HG03108 (cell line): ENCODE measurements at regions not wholly inside any gene's neighbourhood (a gene's known extent, or its start where the extent isn't known, plus 50 kb on each side); places are given as distances from the start of the nearest gene placed in this dataset.

Source experiments
- ATAC-seq: cut with Tn5 transposase; IDR thresholded peaks from one replicate; pipeline ENCODE4 v1.9.1; 2021; ENCODE audit warnings: moderate library complexity; ENCODE audit not compliant: unreplicated experiment

DNA sequence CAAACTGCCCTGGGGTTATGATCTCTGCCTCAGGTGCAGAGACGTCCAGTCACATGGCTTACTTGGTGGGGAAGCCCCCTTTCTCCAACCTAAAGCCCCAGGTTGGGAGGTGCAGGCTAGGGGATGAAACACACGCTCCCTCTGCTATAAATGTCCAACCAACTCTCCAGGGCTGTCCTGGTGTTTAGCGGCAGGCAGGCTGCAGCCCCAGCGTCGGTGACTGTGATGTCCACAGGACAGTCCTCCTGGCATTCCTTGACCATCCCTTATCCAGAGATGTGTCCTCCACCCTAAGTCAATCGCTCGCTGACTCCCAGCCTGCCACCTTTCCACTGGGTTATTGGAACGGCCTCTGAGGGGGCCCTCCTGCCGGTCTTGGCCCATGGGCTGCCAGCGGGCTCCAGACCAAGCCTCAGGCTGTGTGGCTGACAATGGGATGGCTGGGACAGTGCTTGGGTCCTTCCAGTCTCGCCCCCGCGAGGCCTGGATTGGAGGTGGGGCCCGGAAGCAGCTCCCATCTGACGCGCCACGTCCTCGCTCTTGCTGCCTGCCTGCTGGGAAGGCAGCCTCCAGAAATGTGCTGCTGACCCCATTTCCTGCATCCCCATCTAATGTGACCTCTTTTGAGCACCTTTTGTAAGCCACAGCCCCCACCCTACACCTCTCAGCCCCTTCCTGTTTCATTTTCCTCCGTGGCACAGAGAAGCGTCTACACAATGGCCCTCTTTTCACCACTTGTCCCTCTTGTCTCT, 60.8 kb upstream of the ADRA2C start:
- no peak for ATAC-seq

DNA sequence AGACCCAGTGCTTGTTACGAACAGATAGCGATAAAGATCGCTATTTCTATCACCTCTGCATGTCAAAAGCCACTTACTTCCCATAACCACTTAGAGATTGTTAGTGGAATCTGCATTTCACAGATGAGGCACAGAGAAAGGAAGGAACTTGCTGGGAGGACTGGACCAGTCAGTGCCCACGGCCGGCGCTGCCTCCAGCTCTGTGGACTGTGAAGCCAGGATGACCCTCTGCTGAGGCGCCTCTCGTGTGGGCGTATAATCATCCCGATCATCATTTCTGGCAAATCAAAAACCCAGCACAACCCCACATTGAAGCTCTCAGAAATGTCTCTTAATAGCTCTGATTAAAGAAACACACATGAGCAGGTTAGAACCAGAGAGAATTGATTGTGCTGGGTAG, 61.5 kb upstream of the ADRA2C start:
- no peak for ATAC-seq

DNA sequence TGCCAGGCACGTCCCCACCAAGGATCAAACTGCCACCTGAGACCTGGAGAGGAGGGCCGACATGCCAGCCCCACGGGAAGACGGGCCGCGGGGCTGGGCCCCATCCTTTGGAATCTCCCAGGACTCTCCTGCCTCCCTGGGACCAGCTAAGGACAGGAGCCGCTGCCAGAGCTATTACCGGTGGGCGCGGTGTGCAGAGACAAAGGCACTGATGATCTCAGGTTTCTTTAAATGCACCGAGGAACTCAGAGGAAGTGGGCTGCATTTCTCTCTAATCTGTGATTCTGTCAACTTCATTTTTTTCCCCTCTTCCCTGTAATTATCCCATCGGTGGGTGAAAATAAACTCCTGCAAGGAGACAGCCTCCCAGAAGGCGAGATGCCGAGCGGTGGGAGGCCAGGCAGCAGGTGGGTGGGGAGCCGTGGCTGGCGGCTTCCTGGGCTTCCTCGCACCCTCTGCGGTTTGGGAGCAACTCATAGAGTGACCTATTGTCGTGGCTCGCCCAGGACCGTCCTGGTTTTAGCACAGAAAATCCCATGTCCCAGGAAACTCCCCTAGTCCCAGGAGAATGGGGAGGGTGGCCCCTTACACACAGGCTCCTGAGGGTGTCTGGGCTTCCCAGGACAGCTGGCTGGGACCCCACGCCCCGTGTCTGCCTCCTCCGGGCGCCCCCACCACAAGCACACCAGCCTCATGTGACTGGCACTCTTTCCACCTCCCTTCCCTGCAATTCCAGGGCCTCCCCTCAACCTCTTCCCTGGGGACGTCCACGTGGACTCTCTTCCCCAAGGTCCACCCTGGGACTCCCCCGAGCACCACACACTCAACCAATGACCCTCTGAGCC, 62.3 kb upstream of the ADRA2C start:
- no peak for ATAC-seq

DNA sequence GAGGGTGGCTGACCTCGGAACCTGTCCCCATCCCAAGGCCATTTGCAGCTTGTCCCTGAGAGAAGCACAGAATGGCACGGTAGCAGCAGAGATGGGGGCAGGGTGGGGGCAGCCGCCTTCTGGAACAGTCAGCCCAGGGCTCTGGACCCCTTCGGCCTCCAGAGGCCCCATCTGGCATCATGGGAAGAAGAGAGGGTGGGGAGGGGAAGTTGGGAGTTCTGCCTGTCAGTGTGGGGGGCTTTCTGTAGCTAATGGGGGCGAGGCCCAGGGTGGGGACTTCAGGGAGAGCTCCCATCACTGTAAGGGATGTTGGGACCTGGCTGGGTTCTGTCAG, 62.9 kb upstream of the ADRA2C start:
- no peak for ATAC-seq

DNA sequence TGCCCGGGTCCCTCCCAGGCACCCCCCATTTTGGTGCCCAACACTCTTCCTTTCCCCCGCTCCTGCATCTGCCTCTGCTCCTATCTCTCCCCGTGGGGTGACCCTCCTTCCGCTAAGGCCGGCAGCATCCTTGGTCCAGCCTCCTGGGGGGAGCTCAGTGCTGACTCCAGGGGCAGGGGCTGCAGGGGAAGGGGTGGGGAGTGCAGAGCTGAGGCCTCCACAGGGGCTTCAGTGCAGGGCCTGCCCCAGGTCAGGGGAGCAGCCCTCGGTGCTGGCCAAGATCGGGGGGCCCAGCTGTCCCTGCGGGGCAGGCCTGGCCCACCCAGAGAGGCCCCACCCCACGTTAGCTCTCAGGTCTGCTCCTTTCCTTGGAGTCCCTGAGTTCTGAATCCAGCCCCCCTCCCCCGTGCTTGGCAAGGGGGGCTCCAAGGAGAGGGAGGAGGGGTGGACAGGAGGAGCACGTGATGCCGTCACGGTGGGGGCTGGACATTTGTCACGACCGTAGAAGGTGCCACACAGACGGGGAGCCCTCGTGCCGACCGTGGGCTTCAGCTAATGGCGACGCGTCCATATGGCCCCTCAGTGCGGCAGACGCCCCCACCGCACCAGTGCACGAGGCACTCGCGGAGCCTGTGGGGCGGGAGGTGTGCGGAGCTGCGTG, 63.5 kb upstream of the ADRA2C start:
- ATAC-seq: no peak

DNA sequence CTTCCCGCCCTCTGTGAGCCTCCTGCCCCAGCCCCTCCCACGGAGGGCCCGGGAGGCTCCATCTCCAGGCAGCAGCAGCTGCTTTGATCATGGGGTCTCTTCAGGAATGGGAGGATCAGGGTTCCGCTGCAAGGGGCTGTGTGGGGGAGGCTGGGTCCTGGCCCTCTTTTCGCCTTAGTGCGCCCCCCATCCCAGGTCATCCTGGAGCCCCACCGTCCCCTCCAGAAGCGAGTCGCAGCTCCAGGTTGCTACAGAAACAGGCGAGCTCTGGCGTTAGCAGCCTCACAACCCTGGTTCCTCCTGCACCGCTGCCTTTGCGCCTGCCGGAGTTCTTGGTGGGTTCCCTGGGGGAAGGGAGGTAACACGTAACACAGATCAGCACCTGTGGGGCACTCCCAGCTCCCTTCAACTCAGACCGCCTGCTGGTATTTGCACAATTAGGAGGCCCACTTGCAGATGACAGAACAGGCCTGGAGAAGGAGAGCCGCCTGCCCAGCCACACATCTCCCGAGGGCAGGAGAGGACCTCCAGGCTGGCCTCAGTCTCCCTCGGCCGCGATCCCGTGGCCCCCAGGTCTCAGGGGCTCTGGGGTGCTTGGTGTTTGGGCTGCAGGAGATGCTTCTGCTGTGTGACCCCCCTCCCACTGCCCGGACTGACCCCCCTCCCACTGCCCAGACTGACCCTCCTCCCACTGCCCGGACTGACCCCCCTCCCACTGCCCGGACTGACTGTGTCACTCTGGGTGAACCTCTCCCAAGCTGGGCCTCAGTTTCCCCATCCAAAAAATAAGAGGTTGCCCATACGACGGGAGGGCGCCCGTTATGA, 64.2 kb upstream of the ADRA2C start:
- ATAC-seq: no peak

DNA sequence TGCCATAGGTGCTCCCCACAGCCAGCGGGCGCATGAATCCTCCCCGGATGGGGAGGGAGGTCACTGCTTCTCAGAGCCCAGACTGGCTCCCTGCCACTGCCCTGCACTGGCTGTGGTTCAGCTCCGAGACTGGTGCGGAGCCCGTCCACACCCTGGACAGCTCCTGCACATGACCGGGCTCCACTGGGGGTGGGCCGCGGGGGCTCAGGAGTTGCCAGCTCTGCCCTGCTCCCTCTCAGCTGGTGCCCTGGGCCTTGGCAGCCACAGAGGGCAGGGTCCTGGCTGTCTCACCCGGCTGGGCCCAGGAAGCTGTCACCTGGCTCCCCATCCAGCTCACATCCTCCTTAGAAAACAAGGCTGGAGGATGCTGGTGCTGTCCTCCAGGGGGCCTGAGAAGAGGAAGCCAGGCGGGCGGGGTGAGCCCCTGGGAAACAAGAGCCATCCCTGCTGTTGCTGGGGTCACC, 64.9 kb upstream of the ADRA2C start:
- ATAC-seq: no peak

DNA sequence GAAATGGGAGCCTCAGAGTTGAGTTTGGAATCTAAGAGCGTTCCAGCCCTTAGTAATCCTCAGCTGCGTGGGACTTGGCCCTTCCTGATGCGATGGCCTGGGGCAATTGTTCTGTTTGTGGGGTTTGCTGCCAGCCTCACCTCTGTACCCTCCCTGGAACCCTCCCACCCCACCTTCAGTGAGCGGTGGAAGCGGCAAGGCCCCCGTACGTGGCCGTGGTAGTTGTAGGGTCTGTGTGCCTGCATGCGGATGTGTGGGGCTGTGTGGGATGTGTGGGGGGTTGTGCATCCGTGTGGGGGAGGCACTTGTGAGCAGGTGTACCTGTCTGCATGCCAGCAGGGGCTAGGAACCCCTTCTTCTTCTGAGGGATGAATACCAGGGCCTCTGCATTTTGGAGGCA, 65.4 kb upstream of the ADRA2C start:
- ATAC-seq: no peak

DNA sequence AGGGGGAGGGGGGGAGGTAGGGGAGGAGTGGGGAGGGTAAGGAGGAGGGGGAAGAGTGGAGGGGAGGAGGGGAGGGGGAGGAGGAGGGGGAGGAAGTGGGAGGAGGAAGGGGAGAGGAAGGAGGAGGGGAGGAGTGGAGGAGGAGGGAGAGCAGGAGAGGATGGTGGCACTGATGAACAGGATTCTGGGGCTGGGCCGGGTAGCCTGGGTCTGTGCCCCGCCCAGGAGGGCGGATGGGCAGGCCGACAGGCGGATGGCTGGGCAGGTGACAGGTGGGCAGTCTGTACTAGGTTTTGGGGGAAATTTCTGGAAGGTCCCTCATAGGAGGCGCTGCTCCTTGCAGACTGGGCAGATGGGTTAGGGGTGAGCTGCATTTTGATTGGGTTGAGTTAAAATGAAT, 66.0 kb upstream of the ADRA2C start:
- ATAC-seq: no peak

DNA sequence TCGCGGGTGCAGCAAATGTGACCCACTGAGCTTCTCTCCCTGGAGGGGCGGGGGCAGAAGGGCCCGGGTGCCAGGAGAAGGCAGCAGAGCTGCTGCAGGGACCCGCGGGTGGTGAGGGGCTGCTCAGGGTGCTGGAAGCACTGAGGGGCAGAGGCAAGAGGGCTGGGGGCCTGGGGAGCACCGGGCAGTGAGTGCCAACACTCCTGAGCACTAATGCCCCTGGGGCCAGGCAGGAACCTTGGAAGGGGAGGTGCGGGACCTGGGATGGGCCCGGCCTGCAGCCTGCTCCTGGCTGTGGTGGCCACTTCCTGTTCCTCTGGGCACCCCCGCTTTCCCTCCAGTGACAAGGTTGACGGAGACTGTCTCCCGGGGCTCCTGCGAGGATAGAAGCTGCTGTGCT, 66.5 kb upstream of the ADRA2C start:
- no peak for ATAC-seq

DNA sequence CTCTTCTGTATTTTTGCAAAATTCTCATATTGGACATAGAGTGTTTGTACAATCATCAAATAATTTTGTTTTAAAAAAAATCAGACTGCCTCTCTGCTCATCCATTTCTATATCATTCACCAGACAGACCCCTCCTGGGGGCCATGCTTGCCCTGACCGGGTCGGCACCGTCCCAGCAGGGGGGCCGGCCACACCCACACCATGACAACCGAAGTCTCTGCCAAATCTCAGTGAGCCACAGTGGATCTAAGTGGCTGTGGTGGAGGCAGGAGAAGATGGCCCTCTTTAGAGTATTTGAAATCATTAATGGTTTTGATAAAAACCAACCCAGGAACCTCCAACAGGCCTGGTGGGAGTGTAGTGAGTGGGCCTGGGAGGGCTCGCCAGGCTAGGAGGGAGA, 66.9 kb upstream of the ADRA2C start:
- no peak for ATAC-seq

DNA sequence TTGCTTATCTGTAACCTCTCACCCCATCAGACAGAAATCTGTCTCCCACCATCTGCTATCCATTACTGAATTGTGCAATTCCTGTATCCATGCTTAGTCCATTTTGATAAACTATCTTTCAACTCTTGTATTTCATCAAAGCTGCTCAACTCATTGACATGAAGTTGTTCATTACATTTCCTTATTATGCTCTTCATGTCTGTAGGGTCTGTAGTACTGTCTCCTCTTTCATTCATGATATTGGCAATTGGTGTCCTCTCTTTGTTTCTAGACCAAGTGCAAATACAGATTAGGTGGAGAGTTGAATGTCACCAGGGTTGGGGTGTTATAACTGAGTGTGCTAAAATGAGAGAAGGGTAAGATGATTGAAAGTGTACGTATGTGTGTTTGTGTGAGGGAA, 69.2 kb upstream of the ADRA2C start:
- no peak for ATAC-seq

DNA sequence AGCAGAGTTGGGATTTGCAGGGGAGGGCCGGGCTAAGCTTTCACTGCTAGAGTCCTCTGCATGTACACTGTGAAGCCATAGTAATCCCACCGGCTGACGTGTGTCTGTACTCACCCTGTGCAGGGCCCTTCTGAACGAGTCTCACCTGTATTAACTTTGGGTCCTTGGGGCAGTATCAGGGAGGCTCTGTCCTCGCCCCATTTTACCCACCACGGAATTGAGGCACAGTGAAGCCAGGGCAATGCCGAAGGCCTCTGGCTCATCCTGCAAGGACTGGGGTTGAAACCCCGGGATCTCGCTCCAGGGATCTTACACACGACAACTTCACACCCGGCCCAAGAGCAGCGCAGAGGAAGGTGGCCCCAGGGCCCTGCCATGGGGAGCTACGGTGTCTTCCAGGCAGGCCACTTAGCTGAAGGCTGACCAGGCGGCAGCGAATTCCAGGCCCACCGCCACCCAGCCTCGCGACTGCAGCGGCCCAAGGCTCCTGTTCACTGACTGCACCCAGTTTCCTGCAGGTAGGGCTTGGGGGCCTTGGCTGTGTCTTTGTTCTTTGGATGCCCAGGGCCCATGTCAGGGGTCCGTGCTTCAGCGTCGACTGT, 75.5 kb upstream of the ADRA2C start:
- ATAC-seq: no peak

DNA sequence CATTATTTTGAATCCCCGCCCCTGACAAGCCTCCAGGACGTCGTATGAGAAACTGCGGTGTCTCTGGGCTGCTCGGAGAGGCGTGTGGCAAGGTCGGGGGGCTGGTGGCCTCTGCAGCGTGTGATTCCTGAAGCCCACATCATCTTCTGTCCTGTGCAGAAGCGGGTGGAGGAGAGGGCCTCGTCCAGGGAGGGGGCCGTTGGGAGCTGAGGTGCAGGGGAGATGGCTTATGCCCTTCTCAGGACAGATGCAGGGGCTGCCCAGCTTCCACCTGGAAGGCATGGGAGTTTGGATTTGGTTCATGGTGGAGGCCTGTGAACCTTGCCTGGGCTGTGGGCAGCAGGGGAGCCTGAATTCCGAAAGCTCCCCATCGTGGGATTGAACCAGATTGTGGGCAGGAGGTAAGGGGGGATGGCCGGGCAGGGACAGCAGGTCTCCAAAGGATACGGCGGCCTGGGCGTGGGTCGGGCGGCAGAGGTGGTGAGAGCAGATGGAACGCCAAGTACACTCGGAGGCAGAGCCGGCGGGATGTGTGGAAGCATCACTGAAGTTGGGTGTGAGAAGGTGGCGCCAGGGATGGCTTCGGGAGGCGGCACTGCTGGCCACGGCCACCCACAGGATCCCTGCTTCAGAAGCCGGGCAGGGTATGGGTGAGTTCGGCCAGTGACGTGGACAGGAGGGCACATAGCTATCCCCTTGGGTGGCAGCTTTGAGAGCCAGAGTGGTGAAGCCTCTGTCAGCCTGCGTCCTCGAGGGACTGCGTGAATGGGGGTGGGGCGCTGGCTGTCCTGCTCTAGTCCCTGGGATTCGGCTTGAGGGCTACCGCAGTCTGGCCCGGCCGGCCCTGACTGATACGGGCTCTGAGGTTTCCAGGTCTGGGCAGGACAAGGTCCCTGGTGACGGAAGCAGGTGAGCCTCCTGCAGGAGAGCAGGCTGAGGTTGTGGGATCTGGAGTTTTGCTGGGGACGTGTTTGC, 76.3 kb upstream of the ADRA2C start:
- no peak for ATAC-seq

DNA sequence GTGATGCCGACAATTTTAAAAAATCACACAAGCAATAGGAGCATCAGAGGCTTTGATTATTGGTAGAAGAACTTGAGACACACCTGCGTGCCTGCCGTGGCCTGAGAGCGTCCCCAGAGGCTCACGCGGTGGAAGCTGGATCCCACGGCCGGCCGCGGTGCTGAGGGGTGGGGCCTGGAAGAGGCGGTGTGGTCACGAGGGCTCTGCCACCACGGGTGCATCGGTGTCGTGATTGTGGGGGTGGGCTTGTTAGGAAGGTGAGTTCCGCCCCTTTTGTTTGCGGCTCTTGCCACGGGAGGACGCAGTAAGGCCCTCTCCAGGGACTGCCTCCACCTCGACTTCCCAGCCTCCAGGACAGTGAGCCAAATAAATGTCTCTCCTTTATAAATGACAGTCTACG, 77.2 kb upstream of the ADRA2C start:
- no peak for ATAC-seq

DNA sequence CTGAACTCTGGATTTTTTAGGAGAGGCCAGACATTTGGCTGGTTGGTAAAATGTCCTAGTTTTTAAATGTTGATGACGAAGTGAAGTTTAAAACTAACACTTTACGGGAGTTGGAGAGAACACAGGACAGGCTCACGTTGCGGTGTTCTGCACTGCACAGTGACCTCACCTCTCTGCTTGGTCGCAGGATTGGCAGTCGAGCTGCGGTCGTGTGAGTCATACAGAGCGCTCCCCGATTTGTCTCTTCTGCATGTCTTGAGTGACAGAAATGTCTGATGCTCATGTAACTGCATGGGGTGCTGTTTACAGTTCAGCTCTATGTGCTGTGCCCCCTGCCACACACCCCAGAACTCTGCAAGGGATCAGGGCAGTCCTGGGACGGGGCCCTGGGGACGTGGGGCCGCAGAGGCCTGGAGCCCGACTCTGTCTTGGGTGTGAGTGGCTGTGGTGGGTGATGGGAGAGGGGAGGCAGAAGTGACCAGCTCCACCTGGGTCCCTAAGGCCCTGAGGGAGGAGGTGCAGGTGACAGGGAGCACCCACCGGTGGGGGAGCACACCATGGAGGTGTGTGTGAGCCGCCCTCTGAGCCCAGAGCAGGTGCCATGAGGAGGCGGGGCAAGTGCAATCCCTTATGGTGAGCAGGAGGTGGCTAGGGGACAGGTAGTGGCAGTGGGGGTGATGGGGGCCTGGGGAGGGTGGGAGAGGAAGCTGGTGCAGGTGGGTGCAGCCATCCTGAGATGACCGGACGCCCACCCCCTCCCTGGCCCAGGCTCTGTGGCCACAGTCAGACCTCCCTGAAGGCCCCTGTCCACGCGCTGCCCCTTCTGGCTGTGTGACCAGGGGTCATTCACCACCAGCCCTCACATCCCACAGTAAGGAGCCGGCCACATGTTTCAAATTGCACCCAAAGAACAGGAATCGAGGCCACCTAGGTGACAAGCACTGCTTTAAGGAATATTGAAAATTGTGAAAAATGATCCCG, 77.9 kb upstream of the ADRA2C start:
- ATAC-seq: no peak

DNA sequence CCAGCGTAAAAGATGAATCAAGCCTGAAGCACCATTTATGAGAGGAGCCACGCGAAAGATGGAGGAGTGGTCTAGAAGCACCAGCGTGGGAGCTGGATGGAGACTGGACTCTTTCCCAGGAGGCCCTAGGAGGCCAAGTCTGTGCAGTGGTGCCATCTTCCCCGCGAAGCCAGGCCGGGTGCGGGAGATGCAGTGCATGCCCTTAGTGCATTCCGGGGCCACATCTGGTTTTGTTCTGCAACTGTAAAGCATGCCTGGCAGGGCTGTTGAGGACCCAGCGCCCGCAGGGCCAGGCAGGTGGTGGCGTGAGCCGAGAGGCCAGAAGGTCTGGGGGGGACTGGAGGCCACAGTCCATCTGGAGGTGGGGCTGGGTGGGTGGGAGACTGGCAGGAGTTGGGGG, 78.6 kb upstream of the ADRA2C start:
- ATAC-seq: no peak

DNA sequence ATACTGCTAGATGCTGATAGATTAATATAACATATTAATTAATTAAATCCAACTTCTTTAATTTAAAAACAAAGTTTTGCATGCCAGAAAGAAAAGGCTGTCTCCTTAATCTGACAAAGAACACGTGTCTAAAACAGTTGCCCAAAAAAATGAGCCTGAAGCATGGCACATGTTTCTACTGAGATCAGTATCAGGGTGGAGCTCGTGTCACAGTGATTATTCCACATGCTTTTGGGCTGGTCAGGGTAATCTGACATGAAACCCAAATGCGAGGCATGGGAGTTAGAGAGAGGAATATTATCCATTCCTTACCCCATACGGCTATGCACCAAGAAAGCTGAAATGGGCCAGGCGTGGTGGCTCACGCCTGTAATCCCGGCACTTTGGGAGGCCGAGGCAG, 79.4 kb upstream of the ADRA2C start:
- ATAC-seq: no peak
